SK-MEL-5 (cell line): ENCODE measurements at regions not wholly inside any gene's neighbourhood (a gene's known extent, or its start where the extent isn't known, plus 50 kb on each side); places are given as distances from the start of the nearest gene placed in this dataset.
"Not testable (repeated sequence)": the region's sequence is repeated elsewhere in the genome, so short reads cannot be mapped to it uniquely, and the experiment has no call there.

Source experiments
- DNase-seq: peaks from one replicate; pipeline ENCODE4 v3.0.0-alpha.2; 2016; ENCODE audit warnings: low read depth, low spot score
- in situ Hi-C: cut with HindIII; loops from 2 replicates; pipeline ENCODE4 v1.10.0; 2016; ENCODE audit warnings: low sequenced_read_pairs, high pct_unique_total_duplicates, low pct_unique_long_range_greater_than_20kb

- no peak for DNase-seq
- in situ Hi-C loops = no loop called here
Observed at GRCh38 chr5:118310401-118310800, 677.9 kb downstream of the DTWD2 start.

GRCh38 chr5:118303296-118303695 is 685.1 kb downstream of the DTWD2 start:
- no peak for DNase-seq
- in situ Hi-C loops = no loop called here

- in situ Hi-C loops = no loop called here
- DNase-seq = no peak
Observed at GRCh38 chr5:118302786-118303185, 685.6 kb downstream of the DTWD2 start.

GRCh38 chr5:118301696-118302095 is 686.7 kb downstream of the DTWD2 start:
- in situ Hi-C loops = no loop called here
- peak; percentile 80 for DNase-seq

GRCh38 chr5:118295045-118295444 is 693.3 kb downstream of the DTWD2 start:
- DNase-seq = no peak
- in situ Hi-C loops = no loop called here

GRCh38 chr5:118293378-118293777 is 695.0 kb downstream of the DTWD2 start:
- in situ Hi-C loops = no loop called here

GRCh38 chr5:118290204-118290603 is 698.1 kb downstream of the DTWD2 start:
- in situ Hi-C loops = no loop called here

More at GRCh38 chr5:118293378-118293777, 695.0 kb downstream of the DTWD2 start:
- peak; percentile 8 for DNase-seq

GRCh38 chr5:118284230-118284629 is 704.1 kb downstream of the DTWD2 start:
- in situ Hi-C loops, DNase-seq: not testable (repeated sequence)

More at GRCh38 chr5:118290204-118290603, 698.1 kb downstream of the DTWD2 start:
- DNase-seq = no peak

GRCh38 chr5:118282480-118283038 is 705.8 kb downstream of the DTWD2 start:
- DNase-seq, in situ Hi-C loops: not testable (repeated sequence)

GRCh38 chr5:118279540-118280294 is 708.6 kb downstream of the DTWD2 start:
- DNase-seq = no peak
- in situ Hi-C loops = no loop called here

GRCh38 chr5:118270526-118270925 is 717.8 kb downstream of the DTWD2 start:
- DNase-seq = no peak
- in situ Hi-C loops = no loop called here

- DNase-seq = no peak
- in situ Hi-C loops = no loop called here
Observed at GRCh38 chr5:118258223-118258622, 730.1 kb downstream of the DTWD2 start.

GRCh38 chr5:118257066-118257465 is 731.3 kb downstream of the DTWD2 start:
- no peak for DNase-seq
- in situ Hi-C loops = no loop called here

- in situ Hi-C loops = no loop called here
- peak; percentile 36 for DNase-seq
Observed at GRCh38 chr5:118253225-118254061, 734.9 kb downstream of the DTWD2 start.

- DNase-seq = no peak
- in situ Hi-C loops = no loop called here
Observed at GRCh38 chr5:118249386-118249785, 739.0 kb downstream of the DTWD2 start.

- in situ Hi-C loops = no loop called here
- DNase-seq = no peak
Observed at GRCh38 chr5:118247458-118247857, 740.9 kb downstream of the DTWD2 start.

GRCh38 chr5:118243613-118244012 is 744.7 kb downstream of the DTWD2 start:
- in situ Hi-C loops = no loop called here
- no peak for DNase-seq

- in situ Hi-C loops = no loop called here
- DNase-seq = no peak
Observed at GRCh38 chr5:118243068-118243467, 745.3 kb downstream of the DTWD2 start.
